GM19025 (cell line): ENCODE measurements at regions not wholly inside any gene's neighbourhood (a gene's known extent, or its start where the extent isn't known, plus 50 kb on each side); places are given as distances from the start of the nearest gene placed in this dataset.
A peak's percentile ranks its signal among the peaks of the same experiment; 100 is the strongest.
"Not testable (repeated sequence)": the region's sequence is repeated elsewhere in the genome, so short reads cannot be mapped to it uniquely, and the experiment has no call there.

ENCODE experiments used
- ATAC-seq: cut with Tn5 transposase; IDR thresholded peaks from one replicate; pipeline ENCODE4 v1.9.1; 2021; ENCODE audit warnings: mild to moderate bottlenecking, low read depth, moderate library complexity; ENCODE audit not compliant: unreplicated experiment

- no peak for ATAC-seq
Measured at GRCh38 chr12:83886479-83886878, 1026.1 kb downstream of the SLC6A15 start.

- ATAC-seq, result not testable (repeated sequence)
Measured at GRCh38 chr12:83870921-83871599, 1041.5 kb downstream of the SLC6A15 start.

GRCh38 chr12:83866477-83866876, 1046.1 kb downstream of the SLC6A15 start:
- no peak for ATAC-seq

DNA sequence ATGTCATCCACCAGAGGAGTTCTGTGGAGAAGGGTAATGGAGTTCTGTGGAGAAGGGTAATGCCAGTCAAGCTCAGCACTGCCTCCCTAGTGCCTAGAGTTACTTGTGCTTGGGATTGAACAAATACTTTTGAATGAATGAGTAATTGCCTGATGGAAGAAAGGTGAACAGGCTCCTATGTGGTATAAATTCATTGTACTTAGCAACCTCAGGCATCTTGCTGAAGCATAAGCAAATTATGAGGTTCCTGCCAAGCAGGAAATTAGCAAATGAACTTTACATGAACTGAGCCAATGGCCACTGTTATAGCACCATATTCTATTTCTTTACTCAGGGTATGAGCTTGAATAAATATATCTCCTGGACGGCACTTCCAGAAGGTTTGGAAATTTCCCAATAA, 1047.2 kb downstream of the SLC6A15 start:
- ATAC-seq, result no peak

DNA sequence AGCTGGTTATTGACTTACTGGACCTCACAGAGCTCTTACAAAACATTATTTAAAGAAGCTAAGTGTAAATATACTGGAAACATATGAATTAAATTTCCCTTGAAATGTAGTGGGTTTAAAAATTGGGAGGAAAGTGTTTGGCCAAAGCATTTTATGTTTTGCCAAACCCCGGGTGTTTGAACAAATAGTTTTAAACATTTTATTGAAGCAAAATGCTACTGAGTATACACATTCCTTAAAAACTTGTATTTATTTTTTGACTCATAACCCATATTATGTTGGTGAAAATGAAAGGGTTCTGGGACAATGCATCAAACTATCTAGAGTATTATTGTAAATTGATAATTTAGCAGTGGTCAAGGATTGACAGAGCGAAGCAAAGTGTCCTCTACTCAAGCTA, 1048.5 kb downstream of the SLC6A15 start:
- no peak for ATAC-seq

DNA sequence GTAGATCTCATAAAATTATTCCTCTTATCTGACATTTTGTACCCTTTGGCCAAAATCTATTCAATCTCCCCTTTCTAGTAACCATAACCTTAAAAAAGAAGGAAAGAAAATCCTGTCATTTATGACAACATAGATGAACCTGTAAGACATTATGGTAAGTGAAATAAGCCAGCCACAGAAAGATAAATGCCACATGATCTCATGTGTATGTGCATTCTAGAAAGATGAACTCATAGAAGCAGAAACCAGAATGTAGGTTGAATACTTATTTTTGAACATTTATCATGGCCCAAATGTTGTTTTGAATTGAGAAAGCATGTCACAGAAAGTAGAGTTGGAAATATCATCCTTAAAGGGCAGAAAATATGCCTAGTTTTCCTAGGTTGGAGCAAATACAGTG, 1053.6 kb downstream of the SLC6A15 start:
- no peak for ATAC-seq

DNA sequence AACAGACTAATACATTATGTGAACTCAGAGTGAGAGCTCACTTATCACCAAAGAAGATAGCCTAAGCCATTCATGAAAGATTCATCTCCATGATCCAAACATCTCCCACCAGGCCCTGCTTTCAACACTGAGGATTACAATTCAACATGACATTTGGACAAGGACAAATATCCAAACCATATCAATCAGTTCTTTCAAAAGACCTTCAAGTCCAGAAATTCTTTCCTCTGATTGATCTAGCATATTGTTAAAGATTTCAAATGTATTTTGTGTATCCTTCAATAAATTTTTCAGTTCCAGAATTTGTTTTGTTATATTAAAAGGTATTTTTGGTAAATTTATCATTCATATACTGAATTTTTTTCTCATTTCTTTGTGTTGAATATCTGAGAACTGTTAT, 1055.8 kb downstream of the SLC6A15 start:
- no peak for ATAC-seq

DNA sequence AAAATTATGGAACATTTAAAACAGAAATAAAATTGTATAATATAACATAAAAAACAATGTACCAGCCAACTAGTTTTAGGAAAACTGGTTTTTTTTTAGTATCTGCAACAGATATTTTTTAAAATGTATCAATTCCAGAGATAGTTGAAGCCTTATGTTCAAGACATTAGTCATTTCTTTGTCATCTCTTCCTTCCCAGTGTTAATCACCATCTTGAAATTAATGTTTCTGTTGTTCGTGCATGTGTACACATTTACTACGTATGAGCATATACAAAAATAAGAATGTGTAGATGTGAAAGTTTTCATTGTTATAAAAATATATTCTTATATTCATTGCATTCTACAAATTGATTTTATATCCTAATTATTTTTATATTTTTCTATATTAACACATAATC, 1062.1 kb downstream of the SLC6A15 start:
- ATAC-seq, result no peak

GRCh38 chr12:83848702-83849101, 1063.9 kb downstream of the SLC6A15 start:
- no peak for ATAC-seq

DNA sequence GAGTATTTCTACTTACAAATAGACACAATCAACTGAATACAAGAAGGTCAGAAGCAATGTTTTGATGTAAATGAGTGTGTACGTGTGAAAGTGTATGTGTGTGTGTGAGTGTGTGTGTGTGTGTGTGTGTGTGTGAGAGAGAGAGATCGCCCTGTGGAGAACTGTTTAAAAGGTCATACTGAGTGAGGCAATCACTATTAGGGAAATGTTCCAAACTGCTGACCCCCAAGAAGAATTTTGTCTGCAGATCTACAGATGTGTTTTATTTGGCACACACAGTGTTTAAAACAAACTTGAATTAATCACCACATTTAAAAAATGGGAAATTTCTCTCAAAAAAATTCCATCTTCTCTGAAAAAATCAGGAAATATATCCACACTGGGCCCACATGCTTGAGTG, 1069.1 kb downstream of the SLC6A15 start:
- no peak for ATAC-seq

DNA sequence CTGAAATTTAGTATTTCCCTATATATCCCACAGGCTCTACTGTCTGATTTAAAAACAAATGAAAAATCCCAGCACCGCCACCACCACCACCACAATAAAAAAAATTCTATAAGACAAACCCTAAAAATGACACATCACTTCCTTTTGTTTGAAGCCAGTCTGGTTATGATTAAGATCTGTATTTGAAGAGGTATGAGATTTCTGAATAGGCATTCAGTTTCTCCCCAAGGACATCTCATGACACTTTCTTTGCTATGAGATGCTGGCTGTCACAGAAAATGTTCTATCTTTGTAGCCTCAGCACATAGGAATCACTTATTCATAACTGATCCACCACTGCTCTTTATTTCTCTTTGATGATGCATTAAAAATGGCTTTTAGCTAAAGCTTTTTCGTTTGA, 1071.0 kb downstream of the SLC6A15 start:
- no peak for ATAC-seq

GRCh38 chr12:83827860-83828259, 1084.7 kb downstream of the SLC6A15 start:
- ATAC-seq, result no peak

- no peak for ATAC-seq
Measured at GRCh38 chr12:83827193-83827592, 1085.4 kb downstream of the SLC6A15 start.

DNA sequence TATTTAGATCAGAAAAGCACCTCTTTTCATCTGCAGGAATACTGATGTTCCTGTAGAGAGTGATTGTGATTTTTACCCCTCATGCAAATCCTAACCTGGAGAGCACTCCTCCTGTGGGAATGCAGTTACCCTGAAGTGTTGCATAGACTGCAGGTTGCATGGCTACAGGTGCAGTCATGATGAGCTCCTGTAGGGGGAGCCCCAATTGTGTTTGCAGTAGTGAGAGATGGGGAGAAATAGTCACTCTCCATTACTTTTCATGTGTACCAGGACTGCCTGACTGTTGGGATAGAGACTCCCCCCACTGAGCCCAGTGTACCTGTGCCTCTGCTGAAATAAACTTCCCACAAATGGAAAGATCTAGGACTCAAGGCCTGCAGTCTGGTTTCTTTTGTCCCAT, 1086.5 kb downstream of the SLC6A15 start:
- peak; percentile 40 for ATAC-seq

GRCh38 chr12:83823386-83824045, 1089.1 kb downstream of the SLC6A15 start:
- ATAC-seq, result peak; percentile 92

- ATAC-seq, result no peak
Measured at GRCh38 chr12:83821967-83822366, 1090.6 kb downstream of the SLC6A15 start.

- no peak for ATAC-seq
Measured at GRCh38 chr12:83818881-83819280, 1093.7 kb downstream of the SLC6A15 start.

DNA sequence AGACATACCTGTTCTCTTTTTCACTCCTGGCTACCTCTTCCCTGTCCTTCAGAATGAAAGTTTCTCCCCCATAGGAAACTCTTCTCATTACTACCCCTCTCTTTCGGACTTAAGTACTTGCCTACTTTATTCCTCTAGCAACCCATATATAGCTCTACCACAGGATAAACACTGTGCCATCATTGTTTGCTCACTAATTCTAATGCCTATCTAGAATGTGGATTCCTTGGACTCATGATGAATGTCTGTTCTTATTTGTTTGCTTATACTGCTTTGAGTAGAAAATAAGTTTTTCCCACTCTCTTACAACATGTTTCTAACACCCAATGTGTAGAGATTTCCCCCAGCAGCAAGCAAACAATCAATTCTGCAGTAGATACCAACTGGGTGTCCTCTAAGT, 1094.9 kb downstream of the SLC6A15 start:
- no peak for ATAC-seq

DNA sequence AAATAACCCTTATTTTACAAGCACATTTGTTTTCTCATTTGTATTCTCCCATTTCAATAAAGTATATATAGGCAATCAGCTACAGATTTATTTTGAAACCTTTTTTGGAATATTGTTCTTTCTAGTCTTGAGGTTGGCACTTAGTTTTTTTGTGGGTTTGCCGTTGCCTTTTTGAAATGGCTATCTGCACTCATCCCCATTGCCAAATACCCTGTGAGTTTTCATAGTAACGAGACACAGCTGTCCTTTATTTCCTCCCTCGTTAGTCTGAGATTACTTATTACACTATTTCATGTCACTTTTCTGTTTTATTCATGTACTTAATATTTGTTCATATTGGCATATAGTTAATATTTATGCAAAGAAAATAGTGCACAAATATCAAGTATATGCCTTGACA, 1104.0 kb downstream of the SLC6A15 start:
- no peak for ATAC-seq

- no peak for ATAC-seq
Measured at GRCh38 chr12:83807871-83808270, 1104.7 kb downstream of the SLC6A15 start.

DNA sequence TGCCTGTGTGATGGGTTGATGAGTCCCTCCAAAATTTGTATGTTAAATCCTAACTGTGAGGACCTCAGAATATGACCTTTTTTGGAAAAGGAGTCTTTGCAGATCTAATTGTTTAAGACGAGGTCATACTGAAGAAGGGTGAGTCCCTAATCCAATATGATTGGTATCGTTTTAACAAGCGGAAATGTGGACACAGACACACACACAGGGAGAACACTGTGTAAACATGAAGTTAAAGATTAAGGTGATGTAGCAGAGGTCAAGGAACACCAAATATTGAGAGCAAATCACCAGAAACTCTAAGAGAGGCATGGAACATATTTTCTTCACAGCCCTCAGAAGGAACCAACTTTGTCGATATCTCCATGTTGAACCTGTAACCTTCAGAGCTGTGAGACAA, 1106.7 kb downstream of the SLC6A15 start:
- ATAC-seq, result no peak

DNA sequence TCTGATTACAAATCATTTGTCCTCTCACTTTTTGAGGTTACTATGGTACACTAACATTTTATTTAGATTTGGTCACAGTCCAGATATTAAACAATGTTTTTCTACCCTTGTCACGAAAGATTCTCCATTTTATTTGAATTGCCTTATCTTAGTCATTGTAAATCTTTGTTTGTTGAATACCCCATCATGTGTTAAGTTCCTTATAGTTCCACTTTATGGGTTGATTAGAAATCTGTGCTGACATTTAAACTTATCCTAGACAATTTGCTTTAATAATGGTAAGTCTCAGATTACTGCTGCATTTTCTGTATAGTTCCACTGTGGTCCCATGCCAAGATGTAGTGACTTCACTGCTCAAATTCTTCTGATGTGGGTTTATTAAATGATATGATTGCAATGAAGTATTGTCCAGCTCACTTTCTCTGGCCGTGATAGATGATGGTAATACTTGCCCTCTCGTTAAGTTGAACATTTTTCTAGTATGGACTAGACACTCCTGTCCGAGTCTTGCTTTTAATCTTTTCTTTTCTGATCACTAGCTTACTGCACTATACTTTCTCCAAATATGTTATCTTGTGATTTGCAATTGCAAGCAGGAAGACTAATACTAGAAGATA, 1107.3 kb downstream of the SLC6A15 start:
- no peak for ATAC-seq
